SH-SY5Y (cell line): ENCODE measurements at regions not wholly inside any gene's neighbourhood (a gene's known extent, or its start where the extent isn't known, plus 50 kb on each side); places are given as distances from the start of the nearest gene placed in this dataset.

Experiments
- GATA2 ChIP-seq: IDR thresholded peaks from 2 replicates; pipeline ENCODE4 v1.6.1; 2011; ENCODE audit warnings: mild to moderate bottlenecking, low read depth, low read length
- GATA3 ChIP-seq: IDR thresholded peaks from 2 replicates; pipeline ENCODE4 v1.6.1; 2011; ENCODE audit warnings: low read depth, mild to moderate bottlenecking, low read length, moderate library complexity

GRCh38 chr2:217362710-217363109, 502.8 kb upstream of the TNP1 start:
- TF ChIP-seq GATA2 (no peak), GATA3 (no peak)

DNA sequence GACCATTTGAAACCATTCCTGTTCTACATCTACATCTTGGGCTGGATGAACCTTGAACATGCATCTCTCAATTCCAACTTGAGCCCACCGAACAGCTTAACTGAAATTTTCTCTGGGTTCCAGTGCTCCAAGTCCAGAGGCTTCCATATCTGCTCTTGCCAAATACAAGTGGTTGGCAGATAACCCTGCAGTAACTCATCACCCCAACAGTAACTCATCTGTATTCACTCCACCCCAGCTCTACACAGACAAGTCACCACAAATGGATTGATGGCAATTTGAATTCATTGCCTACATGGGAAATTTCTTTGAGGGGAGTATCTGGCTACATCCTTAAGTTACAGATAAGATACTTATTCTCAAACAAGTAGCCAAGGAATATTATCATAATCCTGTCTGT, 502.4 kb upstream of the TNP1 start:
- TF ChIP-seq GATA3 (no peak), GATA2 (no peak)

GRCh38 chr2:217361483-217361880, 501.6 kb upstream of the TNP1 start:
- no peak for TF ChIP-seq GATA2
- no peak for TF ChIP-seq GATA3

DNA sequence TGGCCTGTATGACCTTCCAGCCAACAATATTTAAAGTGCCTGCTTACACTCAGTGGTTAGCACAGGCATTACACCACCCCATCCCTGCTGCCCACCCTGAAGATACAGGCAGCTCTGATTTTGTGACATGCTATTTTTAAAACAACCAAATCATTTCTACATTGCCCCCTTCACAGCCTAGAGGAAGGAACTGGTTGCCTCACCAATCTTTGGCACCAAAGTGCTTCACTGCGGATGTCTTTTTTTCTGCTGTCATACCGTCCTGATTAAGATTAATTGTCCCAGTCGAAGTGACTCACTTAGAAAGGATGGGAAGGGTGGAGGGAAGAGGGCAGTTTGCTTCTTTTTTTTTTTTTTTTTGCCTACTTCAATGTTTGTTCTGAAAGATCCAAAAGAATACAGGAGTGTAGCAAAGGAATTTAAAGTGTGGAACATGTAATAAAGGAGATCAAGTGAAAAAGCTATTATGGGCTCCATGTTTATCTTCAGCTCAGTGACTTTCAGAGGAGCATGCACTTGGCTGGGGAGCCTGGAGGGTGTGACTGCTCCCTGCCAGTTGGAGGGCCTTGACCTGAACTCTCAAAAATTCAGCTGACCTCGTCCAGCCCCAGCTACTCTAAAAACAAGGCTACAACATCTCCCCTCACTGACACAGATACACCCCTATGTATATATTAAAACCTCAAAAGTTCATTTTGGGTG, 501.1 kb upstream of the TNP1 start:
- no peak for TF ChIP-seq GATA2
- TF ChIP-seq GATA3: no peak

DNA sequence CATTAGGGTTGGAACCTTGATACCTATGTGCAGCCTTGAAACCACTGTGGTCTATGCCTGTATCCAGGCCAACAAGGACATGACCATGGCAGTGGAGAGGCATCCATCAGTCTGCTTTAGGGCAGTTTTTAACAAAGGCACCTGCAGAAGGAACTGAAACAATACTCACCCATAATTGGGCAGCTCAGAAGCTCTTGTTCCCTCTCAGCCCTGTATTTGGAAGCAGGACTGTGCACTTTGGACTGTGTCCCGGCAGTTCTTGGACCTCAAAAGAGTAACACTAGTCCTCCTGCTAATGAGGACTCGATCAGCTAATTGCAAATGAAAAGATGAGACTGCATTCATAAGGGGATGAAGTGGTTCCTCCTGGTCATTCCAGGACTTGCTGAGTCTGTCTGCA, 500.2 kb upstream of the TNP1 start:
- no peak for TF ChIP-seq GATA2
- TF ChIP-seq GATA3: no peak

DNA sequence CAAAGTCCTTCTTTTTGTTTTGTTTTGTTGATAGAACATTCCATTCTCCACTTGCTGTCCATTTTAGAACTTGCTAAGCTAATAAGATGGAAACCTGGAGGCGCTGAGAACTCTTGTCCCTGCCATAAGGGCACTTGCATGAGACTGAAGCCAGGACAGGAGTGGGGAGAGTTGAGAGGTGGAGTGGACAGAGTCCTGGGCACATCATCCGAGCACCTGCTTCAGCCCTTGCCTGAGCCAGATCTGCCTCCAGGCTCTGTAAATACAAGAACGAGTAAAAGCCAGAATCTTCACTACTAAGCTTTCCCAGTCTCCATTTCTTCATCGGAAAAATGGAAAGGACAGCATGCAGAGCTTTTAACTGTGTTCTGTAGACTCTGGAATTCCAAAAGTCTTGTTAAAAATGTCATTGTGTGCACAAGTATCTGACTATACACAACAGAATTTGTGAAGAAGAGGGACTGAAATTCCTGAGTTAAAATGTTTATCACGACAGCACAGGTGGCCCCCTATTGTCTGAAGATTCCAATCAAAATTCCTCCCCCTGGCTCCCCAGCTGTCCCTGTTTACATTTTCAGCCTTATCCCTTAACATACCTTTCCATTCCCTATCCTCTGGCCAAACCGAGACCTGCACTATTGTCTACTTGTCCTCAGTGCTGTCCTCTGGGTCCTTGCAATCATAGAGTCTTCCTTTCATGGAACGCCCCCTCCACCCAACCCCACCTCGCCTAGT, 498.2 kb upstream of the TNP1 start:
- TF ChIP-seq GATA2 (no peak), GATA3 (no peak)

GRCh38 chr2:217356781-217357180, 496.9 kb upstream of the TNP1 start:
- TF ChIP-seq GATA3: no peak
- TF ChIP-seq GATA2: no peak

- no peak for TF ChIP-seq GATA2
These were observed 496.3 kb upstream of the TNP1 start for GRCh38 chr2:217356142-217356541.

DNA sequence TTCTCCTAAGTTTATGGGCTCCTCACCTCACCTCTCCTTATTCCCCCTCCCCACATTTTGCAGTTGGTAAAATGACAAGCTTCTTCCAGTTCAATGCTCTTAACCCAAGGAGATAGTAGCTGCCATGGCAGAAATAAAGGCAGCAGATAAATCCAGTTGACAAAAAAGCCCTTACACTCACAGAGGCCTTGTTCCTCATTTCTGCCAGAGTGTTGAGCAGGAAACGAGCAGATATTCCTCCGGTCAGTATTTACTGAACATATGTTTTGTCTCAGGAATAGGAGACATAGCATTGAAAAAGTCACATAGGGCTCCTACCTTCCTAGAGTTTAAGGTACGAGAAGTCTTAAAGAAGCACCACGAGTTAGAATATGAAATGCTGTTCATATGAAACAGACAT, 493.7 kb upstream of the TNP1 start:
- no peak for TF ChIP-seq GATA2
- no peak for TF ChIP-seq GATA3

DNA sequence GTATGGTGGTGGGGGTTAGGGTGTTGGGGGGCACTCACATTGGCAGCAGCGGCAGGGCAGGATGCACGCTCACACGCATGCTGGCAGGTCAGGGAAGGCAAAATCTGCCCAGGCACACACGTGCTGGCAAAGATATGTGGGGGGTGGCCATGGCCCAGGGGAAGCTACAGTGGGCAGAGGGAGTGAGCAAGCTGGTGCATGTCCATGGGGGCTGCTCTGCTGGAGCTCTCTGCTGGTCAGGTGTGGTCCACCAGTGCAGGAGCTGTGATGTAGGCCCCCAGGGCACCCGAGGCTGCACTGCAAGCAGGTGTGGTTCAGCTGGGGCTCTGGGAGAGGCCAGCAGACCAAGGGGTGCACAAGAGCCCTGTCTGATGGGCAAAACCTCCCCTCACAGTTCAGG, 491.5 kb upstream of the TNP1 start:
- TF ChIP-seq GATA2 (no peak), GATA3 (no peak)

DNA sequence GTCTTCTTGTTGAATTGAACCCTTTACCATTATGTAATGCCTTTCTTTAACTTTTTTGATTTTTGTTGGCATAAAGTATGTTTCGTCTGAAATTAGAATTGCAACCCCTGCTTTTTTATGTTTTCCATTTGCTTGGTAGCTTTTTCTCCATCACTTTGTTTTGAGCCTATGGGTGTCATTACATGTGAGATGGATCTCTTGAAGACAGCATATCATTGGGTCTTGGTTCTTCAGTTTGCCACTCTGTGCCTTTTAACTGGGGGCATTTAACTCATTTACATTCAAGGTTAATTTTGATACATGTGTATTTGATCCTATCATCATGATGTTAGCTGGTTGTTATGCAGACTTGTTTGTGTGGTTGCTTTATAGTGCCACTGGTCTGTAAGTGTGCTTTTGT, 489.4 kb upstream of the TNP1 start:
- no peak for TF ChIP-seq GATA2
- TF ChIP-seq GATA3: no peak

- TF ChIP-seq GATA2: no peak
- TF ChIP-seq GATA3: no peak
These were observed 481.0 kb upstream of the TNP1 start for GRCh38 chr2:217340899-217341298.

GRCh38 chr2:217340176-217340575, 480.3 kb upstream of the TNP1 start:
- TF ChIP-seq GATA3: no peak
- TF ChIP-seq GATA2: no peak

DNA sequence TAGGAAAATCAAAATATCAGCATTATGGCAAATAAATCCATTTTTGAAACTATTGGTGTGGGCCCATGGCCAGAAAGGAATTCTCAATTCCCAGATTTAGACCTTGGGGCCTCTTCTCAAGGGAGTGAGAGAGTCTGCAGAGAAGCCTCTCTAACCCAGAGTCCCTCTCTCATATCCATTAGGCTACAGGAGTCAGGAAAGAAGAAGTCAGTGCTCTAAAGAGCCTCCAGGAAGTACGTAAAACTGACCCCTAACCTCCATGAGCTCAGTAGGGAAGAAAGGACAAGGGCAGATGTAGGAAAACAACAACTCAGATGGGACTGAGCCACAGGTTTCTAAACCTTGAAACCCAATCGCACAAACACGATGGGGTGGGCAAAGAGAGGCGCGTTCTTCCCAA, 479.9 kb upstream of the TNP1 start:
- TF ChIP-seq GATA2 (no peak), GATA3 (no peak)

DNA sequence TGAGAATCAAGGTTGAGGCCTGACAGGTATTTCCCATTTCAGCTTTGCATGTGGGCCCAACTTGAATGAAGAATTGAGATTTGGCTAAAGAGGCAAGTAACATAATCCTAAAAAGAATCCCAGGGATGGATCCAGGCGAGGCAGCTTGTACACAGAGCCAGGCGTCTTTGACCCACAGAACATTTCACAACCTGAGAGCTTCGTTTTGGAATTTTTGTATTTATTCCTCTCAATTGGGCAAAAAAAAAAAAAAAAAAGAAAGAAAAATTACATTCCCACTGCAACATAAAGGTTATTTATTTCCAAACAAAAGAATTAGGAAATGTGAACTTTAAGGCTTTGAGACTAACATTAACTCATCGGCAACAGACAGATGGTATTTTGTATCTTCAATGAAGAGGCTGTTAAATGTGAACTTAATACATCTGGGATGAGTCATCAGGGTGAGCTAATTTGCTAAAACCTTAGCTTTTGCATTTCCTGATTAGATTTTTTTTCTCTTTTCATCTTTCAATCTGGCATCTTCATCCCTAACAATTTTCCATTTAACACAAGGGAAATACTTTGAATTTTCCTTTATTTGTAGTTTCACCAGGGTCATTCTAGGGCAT, 478.5 kb upstream of the TNP1 start:
- TF ChIP-seq GATA2 (no peak), GATA3 (no peak)

GRCh38 chr2:217337771-217338170, 477.9 kb upstream of the TNP1 start:
- TF ChIP-seq GATA3 (no peak), GATA2 (no peak)
